DMS153 treated with DMSO at 0.1 percent for 48 hours (cell line): ENCODE measurements at regions not wholly inside any gene's neighbourhood (a gene's known extent, or its start where the extent isn't known, plus 50 kb on each side); places are given as distances from the start of the nearest gene placed in this dataset.

Experiments used
- DNase-seq: peaks from one replicate; lab custom pipeline; 2025; ENCODE audit not compliant: unreplicated experiment; lab: John Stamatoyannopoulos, UW

GRCh38 chrX:22325096-22325495 lies 52.4 kb downstream of the CBLL2 start:
- DNase-seq: no peak

GRCh38 chrX:22329783-22330182 lies 57.1 kb downstream of the CBLL2 start:
- DNase-seq: no peak

DNA sequence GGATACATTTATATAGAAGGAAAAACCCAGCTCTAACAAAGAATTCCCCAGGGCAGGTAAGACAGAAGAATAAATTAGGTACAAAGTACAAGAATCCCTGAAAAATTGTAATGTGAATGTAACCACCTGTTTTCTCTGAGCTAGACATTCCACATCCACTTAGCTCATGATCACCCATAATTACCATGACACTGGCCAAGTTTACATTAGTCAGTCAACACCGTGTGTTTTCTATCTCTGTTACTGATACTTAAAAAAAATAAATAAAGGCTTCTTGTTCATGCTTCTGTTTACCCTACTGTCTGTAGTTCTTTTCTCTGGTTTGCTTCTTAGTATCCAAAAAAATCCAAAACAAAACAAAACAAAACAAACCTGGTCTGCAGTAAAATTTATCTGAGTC lies 66.0 kb downstream of the CBLL2 start:
- DNase-seq: no peak

GRCh38 chrX:22339459-22339858 lies 66.7 kb downstream of the CBLL2 start:
- DNase-seq: no peak

DNA sequence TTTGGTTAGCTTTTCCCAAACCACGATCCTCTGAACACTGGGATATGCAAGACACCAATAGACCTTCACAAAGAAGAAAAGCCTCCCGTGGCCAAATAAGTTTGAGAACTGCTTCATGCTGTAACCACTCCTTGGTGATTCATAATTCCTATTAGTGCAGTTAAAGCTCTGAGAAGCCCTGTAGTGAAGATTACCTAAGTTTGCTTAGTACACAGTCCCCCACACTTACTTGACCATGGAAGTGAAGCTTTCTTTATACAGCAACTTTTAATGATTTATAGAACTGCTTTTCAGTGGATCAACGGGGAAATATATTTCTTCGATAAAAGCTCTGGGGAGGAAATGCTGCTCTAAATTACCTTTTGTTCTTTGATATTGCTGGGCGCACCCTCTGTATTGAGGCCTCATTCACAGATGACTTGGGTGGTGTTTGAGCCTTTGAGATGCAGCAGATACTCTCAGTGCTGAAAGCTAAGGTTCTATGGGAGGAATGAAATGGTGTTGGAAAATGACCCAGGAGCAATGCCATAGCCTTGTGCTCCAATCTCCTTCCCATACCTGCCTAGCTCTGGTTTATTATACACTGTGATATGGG lies 67.4 kb downstream of the CBLL2 start:
- no peak for DNase-seq

DNA sequence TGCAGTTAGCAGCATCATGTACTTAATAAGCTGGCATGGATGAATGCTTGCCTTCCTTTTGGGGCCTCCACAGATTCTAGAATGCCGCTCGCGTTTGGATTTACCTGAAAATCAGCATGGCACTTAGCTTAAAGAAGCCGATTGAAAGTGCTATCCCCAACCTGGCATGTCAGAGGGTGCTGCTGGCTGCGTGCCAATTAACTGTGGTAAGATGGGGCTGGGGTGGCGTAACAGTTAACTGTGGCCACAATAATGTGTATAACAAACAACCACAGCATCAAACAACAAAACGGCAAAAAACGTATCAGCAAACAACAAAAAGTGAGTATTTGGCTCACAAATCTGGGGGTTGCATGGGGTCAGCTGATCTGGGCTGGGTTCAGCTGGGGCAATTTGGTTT lies 70.5 kb downstream of the CBLL2 start:
- no peak for DNase-seq

DNA sequence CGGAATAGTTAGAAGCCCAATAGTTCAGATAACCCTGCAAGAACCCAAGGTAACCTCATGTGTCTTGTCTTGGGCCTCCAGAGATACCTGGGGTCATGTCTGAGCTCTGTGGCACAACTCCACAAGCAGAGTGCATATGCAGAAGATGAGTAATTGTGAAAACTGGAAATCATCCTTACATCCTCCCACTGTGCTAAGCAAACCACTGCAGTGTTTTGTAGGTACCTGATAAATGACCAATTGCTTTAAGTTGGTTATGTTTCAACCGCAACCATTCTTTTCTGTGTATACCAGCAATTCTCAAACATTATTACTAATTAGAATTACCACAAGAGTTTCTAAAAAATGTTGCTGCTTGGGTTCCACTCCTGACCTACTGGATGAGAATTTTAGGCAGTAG lies 73.2 kb downstream of the CBLL2 start:
- no peak for DNase-seq

DNA sequence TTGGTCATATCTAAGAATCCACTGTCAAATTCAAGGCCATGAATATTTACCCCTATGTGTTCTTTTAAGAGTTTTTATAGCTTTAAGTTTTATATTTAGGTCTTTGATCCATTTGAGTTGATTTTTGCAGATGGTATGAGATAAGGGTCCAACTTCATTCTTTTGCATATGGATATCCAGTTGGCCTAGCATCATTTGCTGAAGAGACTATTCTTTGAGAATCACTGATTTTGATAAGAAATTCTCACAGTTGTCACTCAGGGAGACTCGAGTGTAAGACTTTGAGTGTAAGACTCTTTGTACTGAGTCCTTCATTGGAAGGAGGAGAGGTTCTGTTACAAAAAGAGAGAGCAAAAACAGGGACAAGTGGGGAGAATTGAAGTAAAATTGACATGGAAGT lies 74.8 kb downstream of the CBLL2 start:
- DNase-seq: no peak

GRCh38 chrX:22349116-22349515 lies 76.4 kb downstream of the CBLL2 start:
- no peak for DNase-seq

- DNase-seq: no peak
Measured at GRCh38 chrX:22351076-22351475, 78.4 kb downstream of the CBLL2 start.

GRCh38 chrX:22351966-22352365 lies 79.3 kb downstream of the CBLL2 start:
- DNase-seq: no peak

DNA sequence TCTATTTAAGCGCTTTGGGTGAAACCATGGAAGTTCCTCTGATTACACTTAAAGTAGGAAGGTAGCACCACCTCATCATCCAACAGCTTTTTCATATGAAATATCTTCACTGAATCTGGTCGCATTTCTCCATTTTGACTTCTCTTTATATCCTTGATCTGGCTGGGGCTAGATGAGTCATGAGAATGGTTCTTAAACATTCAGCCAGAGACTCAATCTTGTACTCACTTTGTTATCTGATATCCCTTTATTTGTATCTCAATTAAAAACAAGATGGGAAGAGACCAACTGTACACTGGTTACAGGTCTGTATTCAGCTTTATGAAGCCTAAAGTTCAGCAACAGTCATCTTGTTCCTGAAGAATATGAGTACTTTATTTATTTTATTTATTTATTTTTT lies 84.9 kb downstream of the CBLL2 start:
- DNase-seq: no peak

DNA sequence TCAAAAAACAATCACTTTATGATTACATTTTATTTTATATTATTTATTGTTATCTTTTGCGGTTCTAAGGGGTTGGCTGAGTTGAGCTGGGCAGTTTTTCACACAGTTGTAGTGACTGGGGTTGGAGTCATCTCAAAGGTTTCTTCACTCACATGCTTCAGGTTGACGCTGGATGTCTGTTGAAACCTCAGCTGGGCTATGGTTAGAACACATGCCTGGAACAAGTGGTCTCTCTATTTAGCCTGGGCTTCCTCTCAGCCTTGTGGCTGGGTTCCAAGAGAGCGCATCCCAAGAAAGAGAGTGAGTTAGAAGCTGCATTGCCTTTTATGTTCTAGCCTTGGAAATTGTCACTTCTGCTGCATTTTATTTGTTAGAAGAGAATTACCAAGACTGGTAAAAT lies 87.4 kb downstream of the CBLL2 start:
- DNase-seq: no peak

GRCh38 chrX:22365460-22365859 lies 92.7 kb downstream of the CBLL2 start:
- no peak for DNase-seq

DNA sequence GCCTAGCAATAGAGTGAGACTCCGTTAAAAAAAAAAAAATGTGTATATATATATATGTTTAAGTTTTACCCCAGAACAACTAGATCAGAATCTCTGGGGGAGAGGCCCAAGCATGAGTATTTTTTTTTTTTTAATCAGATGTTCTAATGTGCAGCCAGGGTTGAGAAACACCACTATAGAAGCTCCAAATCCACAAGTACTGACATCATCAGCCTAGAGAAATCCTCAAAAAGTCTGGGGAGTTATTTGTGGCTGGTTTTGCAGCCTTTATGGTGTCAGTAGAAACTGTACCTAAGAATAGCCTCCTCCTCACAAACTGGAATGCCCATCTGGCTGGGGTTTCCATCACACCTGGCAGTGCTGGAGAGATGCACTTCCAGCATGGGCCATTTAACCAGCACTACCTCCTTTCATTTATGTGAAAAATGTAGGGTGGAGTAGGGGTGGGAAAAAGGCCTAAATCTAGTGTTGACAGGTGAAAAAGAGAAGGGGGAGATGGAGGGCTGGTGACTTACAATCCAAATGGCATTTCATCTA lies 93.5 kb downstream of the CBLL2 start:
- DNase-seq: no peak

DNA sequence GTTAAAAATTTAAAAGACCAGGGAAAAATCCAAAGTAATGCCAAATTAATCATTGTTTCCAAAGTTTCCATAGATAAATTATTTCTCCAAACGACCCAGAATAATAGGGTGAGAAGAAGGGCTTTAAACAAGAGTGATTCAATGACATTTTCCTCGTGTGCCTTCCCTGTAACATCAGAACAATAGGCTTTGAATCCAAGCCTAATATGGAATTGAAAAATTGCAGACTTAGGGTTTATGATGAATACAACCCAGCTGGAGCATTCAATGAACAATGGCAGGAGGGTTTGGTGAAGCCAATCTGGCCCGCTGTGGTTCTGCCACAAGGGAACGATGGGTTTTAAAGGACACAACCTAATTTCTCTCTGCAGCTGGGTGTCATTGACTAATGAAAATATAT lies 94.2 kb downstream of the CBLL2 start:
- DNase-seq: no peak

GRCh38 chrX:22373094-22373493 lies 100.4 kb downstream of the CBLL2 start:
- DNase-seq: no peak

DNA sequence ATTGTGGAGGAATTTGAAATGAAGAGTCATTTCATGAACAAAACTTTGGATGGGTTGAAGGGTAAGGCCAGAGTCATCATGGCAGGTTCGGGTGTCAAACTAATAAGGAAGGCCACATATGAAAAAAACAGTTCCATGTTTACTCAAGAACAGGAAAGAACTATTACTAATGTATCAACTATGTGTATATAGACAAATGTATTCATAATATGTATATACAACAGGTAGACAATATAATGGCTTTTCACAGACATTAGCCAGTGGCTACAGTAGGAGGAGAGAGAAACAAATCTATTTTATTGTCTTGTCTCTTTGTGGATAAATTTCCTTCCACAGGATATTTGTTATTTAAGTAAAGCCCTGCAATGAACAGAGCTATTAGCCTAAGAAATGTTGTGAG lies 101.1 kb downstream of the CBLL2 start:
- no peak for DNase-seq

GRCh38 chrX:22376369-22376768 lies 103.7 kb downstream of the CBLL2 start:
- no peak for DNase-seq

GRCh38 chrX:22378296-22378695 lies 105.6 kb downstream of the CBLL2 start:
- DNase-seq: no peak

GRCh38 chrX:22383988-22384387 lies 111.3 kb downstream of the CBLL2 start:
- no peak for DNase-seq

GRCh38 chrX:22389556-22390179 lies 117.0 kb downstream of the CBLL2 start:
- peak; percentile 25 for DNase-seq
